Nephron progenitor cell (in vitro differentiated cells): ENCODE measurements at regions not wholly inside any gene's neighbourhood (a gene's known extent, or its start where the extent isn't known, plus 50 kb on each side); places are given as distances from the start of the nearest gene placed in this dataset.

Experiments
- DNase-seq: peaks from one replicate; pipeline ENCODE4 v3.0.0; 2021
- H3K27ac Mint-ChIP-seq: 2 replicates; pipeline ENCODE4 v1.8.0; 2021; ENCODE audit warnings: mild to moderate bottlenecking, moderate library complexity, mixed read lengths
- H3K27me3 Mint-ChIP-seq: 2 replicates; pipeline ENCODE4 v1.8.0; 2021; ENCODE audit warnings: mild to moderate bottlenecking, low read depth, mixed read lengths; ENCODE audit not compliant: poor library complexity
- H3K36me3 Mint-ChIP-seq: 2 replicates; pipeline ENCODE4 v1.8.0; 2021; ENCODE audit warnings: low read depth, mixed read lengths
- H3K4me1 Mint-ChIP-seq: 2 replicates; pipeline ENCODE4 v1.8.0; 2021; ENCODE audit warnings: mixed read lengths
- H3K4me3 Mint-ChIP-seq: 2 replicates; pipeline ENCODE4 v1.8.0; 2021; ENCODE audit warnings: mild to moderate bottlenecking, moderate library complexity, mixed read lengths
- H3K9me3 Mint-ChIP-seq: 2 replicates; pipeline ENCODE4 v1.8.0; 2021; ENCODE audit warnings: mild to moderate bottlenecking, moderate library complexity, mixed read lengths
- TF ChIP-seq, protein P1 (sequence below): fragments of 200-600 bp; sonication (generic); IDR thresholded peaks from 2 replicates; pipeline ENCODE4 v1.5.0; 2021; ENCODE audit warnings: antibody characterized with exemption

GRCh38 chr10:55146032-55146431, 345.0 kb upstream of the PCDH15 start:
- Mint-ChIP-seq H3K36me3 (no peaks in the 10 kb centered on the region), H3K4me1 (no peaks in the 10 kb centered on the region), H3K27me3 (no peaks in the 10 kb centered on the region), H3K4me3 (no peak overlapping the region), H3K27ac (no peak overlapping the region), H3K9me3 (no peaks in the 10 kb centered on the region)
- no peak for DNase-seq
- TF ChIP-seq, protein P1, sequence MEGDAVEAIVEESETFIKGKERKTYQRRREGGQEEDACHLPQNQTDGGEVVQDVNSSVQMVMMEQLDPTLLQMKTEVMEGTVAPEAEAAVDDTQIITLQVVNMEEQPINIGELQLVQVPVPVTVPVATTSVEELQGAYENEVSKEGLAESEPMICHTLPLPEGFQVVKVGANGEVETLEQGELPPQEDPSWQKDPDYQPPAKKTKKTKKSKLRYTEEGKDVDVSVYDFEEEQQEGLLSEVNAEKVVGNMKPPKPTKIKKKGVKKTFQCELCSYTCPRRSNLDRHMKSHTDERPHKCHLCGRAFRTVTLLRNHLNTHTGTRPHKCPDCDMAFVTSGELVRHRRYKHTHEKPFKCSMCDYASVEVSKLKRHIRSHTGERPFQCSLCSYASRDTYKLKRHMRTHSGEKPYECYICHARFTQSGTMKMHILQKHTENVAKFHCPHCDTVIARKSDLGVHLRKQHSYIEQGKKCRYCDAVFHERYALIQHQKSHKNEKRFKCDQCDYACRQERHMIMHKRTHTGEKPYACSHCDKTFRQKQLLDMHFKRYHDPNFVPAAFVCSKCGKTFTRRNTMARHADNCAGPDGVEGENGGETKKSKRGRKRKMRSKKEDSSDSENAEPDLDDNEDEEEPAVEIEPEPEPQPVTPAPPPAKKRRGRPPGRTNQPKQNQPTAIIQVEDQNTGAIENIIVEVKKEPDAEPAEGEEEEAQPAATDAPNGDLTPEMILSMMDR: no peak

- Mint-ChIP-seq H3K27ac (no peak overlapping the region), H3K36me3 (no peaks in the 10 kb centered on the region)
- TF ChIP-seq, protein P1: no peak
Measured at GRCh38 chr10:55144001-55144400, 343.0 kb upstream of the PCDH15 start.

GRCh38 chr10:55141892-55142291, 340.9 kb upstream of the PCDH15 start:
- TF ChIP-seq, protein P1: no peak
- Mint-ChIP-seq H3K27ac (no peak overlapping the region), H3K9me3 (no peaks in the 10 kb centered on the region), H3K4me3 (no peak overlapping the region), H3K36me3 (no peaks in the 10 kb centered on the region), H3K27me3 (no peaks in the 10 kb centered on the region), H3K4me1 (no peaks in the 10 kb centered on the region)
- no peak for DNase-seq

More at GRCh38 chr10:55144001-55144400, 343.0 kb upstream of the PCDH15 start:
- Mint-ChIP-seq H3K9me3 (no peaks in the 10 kb centered on the region), H3K4me1 (no peaks in the 10 kb centered on the region), H3K4me3 (no peak overlapping the region), H3K27me3 (no peaks in the 10 kb centered on the region)
- no peak for DNase-seq

DNA sequence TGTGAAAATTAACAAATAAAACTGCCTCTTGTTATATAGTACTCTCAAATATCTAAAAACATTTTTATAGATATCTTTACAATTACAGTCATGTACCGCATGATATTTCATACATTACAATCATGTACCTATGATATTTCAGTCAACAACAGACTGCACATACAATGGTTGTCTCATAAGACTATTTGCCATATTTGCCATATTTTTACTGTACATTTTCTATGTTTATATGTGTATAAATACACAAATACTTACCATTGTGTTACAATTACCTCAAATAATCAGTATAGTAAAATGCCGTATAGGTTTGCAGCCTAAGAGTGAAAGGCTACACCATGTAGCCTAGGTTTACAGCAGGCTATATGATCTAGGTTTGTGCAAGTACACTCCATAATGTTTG, 336.0 kb upstream of the PCDH15 start:
- no peaks in the 10 kb centered on the region for H3K36me3 Mint-ChIP-seq
- H3K9me3 Mint-ChIP-seq: no peaks in the 10 kb centered on the region
- DNase-seq: no peak
- TF ChIP-seq, protein P1: no peak
- no peaks in the 10 kb centered on the region for H3K4me1 Mint-ChIP-seq
- no peak overlapping the region for H3K27ac Mint-ChIP-seq
- no peaks in the 10 kb centered on the region for H3K27me3 Mint-ChIP-seq
- H3K4me3 Mint-ChIP-seq: no peak overlapping the region

DNA sequence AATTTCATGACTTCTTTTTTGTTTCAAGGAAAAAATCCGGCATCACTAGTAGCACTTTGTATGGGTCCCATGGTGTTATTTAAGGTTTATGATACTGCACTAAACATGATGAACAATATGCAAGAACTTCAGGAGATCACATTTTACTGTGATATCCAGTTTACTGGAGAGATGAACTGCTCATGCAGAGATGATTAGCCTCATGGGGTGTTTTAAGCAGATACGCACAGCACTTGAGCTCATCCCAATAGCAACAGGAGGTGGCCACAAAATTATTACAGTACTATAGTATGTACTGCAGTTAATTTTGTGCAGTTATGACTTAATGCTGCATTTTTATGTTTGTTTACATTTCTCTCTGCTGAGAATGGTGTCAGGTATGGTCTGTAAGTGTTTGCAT, 303.7 kb upstream of the PCDH15 start:
- H3K36me3 Mint-ChIP-seq: no peaks in the 10 kb centered on the region
- H3K4me1 Mint-ChIP-seq: no peaks in the 10 kb centered on the region
- no peaks in the 10 kb centered on the region for H3K9me3 Mint-ChIP-seq
- H3K4me3 Mint-ChIP-seq: no peak overlapping the region
- DNase-seq: no peak
- H3K27me3 Mint-ChIP-seq: no peaks in the 10 kb centered on the region
- no peak overlapping the region for H3K27ac Mint-ChIP-seq
- TF ChIP-seq, protein P1: no peak

GRCh38 chr10:55098452-55098851, 297.4 kb upstream of the PCDH15 start:
- H3K27me3 Mint-ChIP-seq: no peaks in the 10 kb centered on the region
- H3K36me3 Mint-ChIP-seq: no peaks in the 10 kb centered on the region
- no peaks in the 10 kb centered on the region for H3K4me1 Mint-ChIP-seq
- no peaks in the 10 kb centered on the region for H3K9me3 Mint-ChIP-seq
- no peak for DNase-seq
- H3K27ac Mint-ChIP-seq: no peak overlapping the region
- no peak overlapping the region for H3K4me3 Mint-ChIP-seq
- TF ChIP-seq, protein P1: no peak
